ENCODE measurements at regions not wholly inside any gene's neighbourhood (a gene's known extent, or its start where the extent isn't known, plus 50 kb on each side); places are given as distances from the start of the nearest gene placed in this dataset.

DNA sequence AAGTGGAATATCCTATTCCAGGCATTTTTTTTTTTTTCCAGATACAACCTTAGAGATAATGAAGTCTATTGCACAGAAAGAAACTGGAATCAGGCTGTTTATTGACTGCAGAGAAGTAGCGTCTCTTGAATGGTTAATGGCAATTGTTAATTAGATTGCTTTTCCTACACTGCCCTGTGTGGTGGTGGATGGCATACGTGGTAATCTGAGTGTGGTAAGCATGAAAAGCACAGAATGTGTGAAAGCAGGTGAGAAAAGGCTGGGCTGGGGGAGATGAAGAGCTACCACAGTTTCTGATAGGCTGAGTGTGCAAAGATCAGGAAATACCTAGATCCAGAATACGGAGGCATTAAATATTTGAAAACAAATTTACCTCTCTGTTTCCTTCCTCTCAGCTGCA is 486.3 kb upstream of the TBL1XR1 start:
- TF ChIP-seq EP300 (conservative IDR thresholded peaks at IDR 0.05; ENCODE audit: poor library complexity, severe bottlenecking) (no peak), EZH2 (IDR thresholded peaks at IDR 0.05; ENCODE audit: borderline replicate concordance, insufficient read depth, low read length, poor library complexity, severe bottlenecking) (no peak), POLR2AphosphoS5 (IDR thresholded peaks at IDR 0.05) (no peak), REST (IDR thresholded peaks at IDR 0.05; ENCODE audit: borderline replicate concordance) (no peak), TAF1 (IDR thresholded peaks at IDR 0.05; ENCODE audit: low read depth) (no peak), MXI1 (conservative IDR thresholded peaks at IDR 0.05; ENCODE audit: poor library complexity, severe bottlenecking) (no peak), RAD21 (conservative IDR thresholded peaks at IDR 0.05) (no peak), SMC3 (conservative IDR thresholded peaks at IDR 0.05; ENCODE audit: poor library complexity) (no peak)
- TF ChIP-seq, protein P1, sequence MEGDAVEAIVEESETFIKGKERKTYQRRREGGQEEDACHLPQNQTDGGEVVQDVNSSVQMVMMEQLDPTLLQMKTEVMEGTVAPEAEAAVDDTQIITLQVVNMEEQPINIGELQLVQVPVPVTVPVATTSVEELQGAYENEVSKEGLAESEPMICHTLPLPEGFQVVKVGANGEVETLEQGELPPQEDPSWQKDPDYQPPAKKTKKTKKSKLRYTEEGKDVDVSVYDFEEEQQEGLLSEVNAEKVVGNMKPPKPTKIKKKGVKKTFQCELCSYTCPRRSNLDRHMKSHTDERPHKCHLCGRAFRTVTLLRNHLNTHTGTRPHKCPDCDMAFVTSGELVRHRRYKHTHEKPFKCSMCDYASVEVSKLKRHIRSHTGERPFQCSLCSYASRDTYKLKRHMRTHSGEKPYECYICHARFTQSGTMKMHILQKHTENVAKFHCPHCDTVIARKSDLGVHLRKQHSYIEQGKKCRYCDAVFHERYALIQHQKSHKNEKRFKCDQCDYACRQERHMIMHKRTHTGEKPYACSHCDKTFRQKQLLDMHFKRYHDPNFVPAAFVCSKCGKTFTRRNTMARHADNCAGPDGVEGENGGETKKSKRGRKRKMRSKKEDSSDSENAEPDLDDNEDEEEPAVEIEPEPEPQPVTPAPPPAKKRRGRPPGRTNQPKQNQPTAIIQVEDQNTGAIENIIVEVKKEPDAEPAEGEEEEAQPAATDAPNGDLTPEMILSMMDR (IDR thresholded peaks at IDR 0.05; ENCODE audit: poor library complexity, severe bottlenecking): no peak

Data from neural cell (in vitro differentiated cells).